ENCODE measurements at regions not wholly inside any gene's neighbourhood (a gene's known extent, or its start where the extent isn't known, plus 50 kb on each side); places are given as distances from the start of the nearest gene placed in this dataset.

GRCh38 chr2:604385-604784, 72.8 kb downstream of the TMEM18 start:
- TF ChIP-seq CTCF (IDR thresholded peaks at IDR 0.05) (no peak), POLR2A (IDR thresholded peaks at IDR 0.05) (no peak)
